ENCODE measurements at regions not wholly inside any gene's neighbourhood (a gene's known extent, or its start where the extent isn't known, plus 50 kb on each side); places are given as distances from the start of the nearest gene placed in this dataset.
A peak's percentile ranks its signal among the peaks of the same experiment; 100 is the strongest.

DNA sequence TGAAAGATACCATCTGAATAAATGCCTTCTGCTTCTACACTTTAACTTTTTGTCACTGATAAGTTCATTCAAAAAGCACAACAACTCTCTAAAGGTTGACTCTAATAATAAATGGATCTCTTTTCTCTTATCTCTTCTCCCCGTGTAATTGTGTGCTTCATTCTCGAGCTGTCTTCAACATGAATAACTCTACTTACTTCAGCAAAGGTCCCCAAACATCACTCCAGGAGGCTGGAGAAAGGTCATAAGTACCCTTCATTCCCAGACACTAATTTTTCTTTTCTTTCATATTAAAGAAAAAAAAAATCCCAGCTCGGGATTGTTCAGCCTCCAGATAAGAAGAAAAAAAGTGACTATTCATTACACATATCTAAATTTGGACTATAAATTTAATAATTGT is 222.2 kb downstream of the FOXO1 start (continued):
- TF ChIP-seq ZNF114 (CRISPR knock-in tag; IDR thresholded peaks at IDR 0.05), result no peak
- no peak for TF ChIP-seq CREB1 (CRISPR knock-in tag; IDR thresholded peaks at IDR 0.05; ENCODE audit: low read depth)

DNA sequence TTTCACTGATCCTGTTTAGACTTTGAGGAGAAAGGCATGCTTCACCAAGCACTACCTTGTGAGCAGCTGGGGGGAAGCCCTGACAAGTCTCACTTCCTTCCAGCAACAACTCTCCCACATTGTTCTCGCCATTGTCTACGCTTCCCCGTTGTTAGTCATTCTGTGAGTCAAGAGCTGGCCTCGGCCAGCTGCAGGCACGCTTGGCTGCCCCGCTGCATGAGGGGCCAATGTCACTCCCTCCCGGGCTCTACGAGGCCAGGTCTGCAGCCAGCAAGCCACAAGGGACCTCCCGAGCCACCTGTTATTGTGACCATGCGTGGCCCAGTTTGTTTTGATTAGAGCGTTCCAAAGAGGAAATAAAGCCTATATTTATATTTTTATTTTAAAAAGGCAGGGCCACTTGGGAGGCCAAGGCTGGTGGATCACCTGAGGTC is 220.9 kb downstream of the FOXO1 start:
- no peak overlapping the region; the same call in 1 of the 2 replicates for H2AFZ ChIP-seq
- no peak overlapping the region for H3K27ac Mint-ChIP-seq
- H3K36me3 ChIP-seq (ENCODE audit: insufficient read depth), result no peaks in the 10 kb centered on the region

More for the DNA sequence above, 220.9 kb downstream of the FOXO1 start:
- DNase-seq (ENCODE audit: low spot score) (peak; percentile 14), ATAC-seq (peak; percentile 36; the same call in 2 of the 3 replicates)
- H3K79me2 ChIP-seq (replicated peaks; ENCODE audit: insufficient read depth), result no peaks in the 10 kb centered on the region
- H3K27me3 ChIP-seq (ENCODE audit: insufficient read depth), result no peaks in the 10 kb centered on the region
- TF ChIP-seq EZH2phosphoT487 (IDR thresholded peaks at IDR 0.05; ENCODE audit: unreplicated experiment) (no peak), JUNB (IDR thresholded peaks at IDR 0.05; ENCODE audit: unreplicated experiment) (no peak), ZNF331 (CRISPR knock-in tag; IDR thresholded peaks at IDR 0.05; ENCODE audit: low read depth) (no peak), STAT1 (IDR thresholded peaks at IDR 0.05; ENCODE audit: unreplicated experiment) (no peak)
- TF ChIP-seq, protein P1, sequence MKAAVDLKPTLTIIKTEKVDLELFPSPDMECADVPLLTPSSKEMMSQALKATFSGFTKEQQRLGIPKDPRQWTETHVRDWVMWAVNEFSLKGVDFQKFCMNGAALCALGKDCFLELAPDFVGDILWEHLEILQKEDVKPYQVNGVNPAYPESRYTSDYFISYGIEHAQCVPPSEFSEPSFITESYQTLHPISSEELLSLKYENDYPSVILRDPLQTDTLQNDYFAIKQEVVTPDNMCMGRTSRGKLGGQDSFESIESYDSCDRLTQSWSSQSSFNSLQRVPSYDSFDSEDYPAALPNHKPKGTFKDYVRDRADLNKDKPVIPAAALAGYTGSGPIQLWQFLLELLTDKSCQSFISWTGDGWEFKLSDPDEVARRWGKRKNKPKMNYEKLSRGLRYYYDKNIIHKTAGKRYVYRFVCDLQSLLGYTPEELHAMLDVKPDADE (IDR thresholded peaks at IDR 0.05), result no peak
- TF ChIP-seq, protein P2, sequence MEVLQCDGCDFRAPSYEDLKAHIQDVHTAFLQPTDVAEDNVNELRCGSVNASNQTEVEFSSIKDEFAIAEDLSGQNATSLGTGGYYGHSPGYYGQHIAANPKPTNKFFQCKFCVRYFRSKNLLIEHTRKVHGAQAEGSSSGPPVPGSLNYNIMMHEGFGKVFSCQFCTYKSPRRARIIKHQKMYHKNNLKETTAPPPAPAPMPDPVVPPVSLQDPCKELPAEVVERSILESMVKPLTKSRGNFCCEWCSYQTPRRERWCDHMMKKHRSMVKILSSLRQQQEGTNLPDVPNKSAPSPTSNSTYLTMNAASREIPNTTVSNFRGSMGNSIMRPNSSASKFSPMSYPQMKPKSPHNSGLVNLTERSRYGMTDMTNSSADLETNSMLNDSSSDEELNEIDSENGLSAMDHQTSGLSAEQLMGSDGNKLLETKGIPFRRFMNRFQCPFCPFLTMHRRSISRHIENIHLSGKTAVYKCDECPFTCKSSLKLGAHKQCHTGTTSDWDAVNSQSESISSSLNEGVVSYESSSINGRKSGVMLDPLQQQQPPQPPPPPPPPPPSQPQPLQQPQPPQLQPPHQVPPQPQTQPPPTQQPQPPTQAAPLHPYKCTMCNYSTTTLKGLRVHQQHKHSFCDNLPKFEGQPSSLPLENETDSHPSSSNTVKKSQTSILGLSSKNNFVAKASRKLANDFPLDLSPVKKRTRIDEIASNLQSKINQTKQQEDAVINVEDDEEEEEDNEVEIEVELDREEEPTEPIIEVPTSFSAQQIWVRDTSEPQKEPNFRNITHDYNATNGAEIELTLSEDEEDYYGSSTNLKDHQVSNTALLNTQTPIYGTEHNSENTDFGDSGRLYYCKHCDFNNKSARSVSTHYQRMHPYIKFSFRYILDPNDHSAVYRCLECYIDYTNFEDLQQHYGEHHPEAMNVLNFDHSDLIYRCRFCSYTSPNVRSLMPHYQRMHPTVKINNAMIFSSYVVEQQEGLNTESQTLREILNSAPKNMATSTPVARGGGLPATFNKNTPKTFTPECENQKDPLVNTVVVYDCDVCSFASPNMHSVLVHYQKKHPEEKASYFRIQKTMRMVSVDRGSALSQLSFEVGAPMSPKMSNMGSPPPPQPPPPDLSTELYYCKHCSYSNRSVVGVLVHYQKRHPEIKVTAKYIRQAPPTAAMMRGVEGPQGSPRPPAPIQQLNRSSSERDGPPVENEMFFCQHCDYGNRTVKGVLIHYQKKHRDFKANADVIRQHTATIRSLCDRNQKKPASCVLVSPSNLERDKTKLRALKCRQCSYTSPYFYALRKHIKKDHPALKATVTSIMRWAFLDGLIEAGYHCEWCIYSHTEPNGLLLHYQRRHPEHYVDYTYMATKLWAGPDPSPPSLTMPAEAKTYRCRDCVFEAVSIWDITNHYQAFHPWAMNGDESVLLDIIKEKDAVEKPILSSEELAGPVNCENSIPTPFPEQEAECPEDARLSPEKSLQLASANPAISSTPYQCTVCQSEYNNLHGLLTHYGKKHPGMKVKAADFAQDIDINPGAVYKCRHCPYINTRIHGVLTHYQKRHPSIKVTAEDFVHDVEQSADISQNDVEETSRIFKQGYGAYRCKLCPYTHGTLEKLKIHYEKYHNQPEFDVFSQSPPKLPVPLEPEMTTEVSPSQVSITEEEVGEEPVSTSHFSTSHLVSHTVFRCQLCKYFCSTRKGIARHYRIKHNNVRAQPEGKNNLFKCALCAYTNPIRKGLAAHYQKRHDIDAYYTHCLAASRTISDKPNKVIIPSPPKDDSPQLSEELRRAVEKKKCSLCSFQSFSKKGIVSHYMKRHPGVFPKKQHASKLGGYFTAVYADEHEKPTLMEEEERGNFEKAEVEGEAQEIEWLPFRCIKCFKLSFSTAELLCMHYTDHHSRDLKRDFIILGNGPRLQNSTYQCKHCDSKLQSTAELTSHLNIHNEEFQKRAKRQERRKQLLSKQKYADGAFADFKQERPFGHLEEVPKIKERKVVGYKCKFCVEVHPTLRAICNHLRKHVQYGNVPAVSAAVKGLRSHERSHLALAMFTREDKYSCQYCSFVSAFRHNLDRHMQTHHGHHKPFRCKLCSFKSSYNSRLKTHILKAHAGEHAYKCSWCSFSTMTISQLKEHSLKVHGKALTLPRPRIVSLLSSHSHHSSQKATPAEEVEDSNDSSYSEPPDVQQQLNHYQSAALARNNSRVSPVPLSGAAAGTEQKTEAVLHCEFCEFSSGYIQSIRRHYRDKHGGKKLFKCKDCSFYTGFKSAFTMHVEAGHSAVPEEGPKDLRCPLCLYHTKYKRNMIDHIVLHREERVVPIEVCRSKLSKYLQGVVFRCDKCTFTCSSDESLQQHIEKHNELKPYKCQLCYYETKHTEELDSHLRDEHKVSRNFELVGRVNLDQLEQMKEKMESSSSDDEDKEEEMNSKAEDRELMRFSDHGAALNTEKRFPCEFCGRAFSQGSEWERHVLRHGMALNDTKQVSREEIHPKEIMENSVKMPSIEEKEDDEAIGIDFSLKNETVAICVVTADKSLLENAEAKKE (CRISPR knock-in tag; IDR thresholded peaks at IDR 0.05), result no peak
- H3K27ac ChIP-seq (ENCODE audit: low read depth), result no peak overlapping the region
- H3F3A ChIP-seq (replicated peaks; ENCODE audit: low read depth), result no peaks in the 10 kb centered on the region
- H3K27me3 Mint-ChIP-seq (ENCODE audit: insufficient read depth, low read depth, poor library complexity), result no peaks in the 10 kb centered on the region
- H3K4me3 Mint-ChIP-seq, result no peak overlapping the region
- H3K9me2 ChIP-seq (ENCODE audit: insufficient read depth), result peaks cover 7% of the 10 kb centered on the region; the same call in 1 of the 2 replicates
- H4K20me1 ChIP-seq (replicated peaks; ENCODE audit: insufficient read depth), result no peaks in the 10 kb centered on the region
- H3K4me1 ChIP-seq (ENCODE audit: insufficient read depth), result no peaks in the 10 kb centered on the region
- no peak overlapping the region for H3K4me2 ChIP-seq
- peaks cover 13% of the 10 kb centered on the region; the same call in 2 of the 3 replicates for H3K36me3 Mint-ChIP-seq (ENCODE audit: low read depth)
- H3K4me1 Mint-ChIP-seq, result peaks cover 8% of the 10 kb centered on the region; the same call in 1 of the 3 replicates
- no peak overlapping the region for H3K4me3 ChIP-seq
- H3K9me3 Mint-ChIP-seq, result peaks cover 8% of the 10 kb centered on the region

All from GM23338 (cell line).